ENCODE measurements at regions not wholly inside any gene's neighbourhood (a gene's known extent, or its start where the extent isn't known, plus 50 kb on each side); places are given as distances from the start of the nearest gene placed in this dataset.

- DNase-seq = no peak
Observed at GRCh38 chr2:19300961-19301360, 57.5 kb downstream of the OSR1 start.

- no peak for DNase-seq
Observed at GRCh38 chr2:19299522-19299921, 58.9 kb downstream of the OSR1 start.

DNA sequence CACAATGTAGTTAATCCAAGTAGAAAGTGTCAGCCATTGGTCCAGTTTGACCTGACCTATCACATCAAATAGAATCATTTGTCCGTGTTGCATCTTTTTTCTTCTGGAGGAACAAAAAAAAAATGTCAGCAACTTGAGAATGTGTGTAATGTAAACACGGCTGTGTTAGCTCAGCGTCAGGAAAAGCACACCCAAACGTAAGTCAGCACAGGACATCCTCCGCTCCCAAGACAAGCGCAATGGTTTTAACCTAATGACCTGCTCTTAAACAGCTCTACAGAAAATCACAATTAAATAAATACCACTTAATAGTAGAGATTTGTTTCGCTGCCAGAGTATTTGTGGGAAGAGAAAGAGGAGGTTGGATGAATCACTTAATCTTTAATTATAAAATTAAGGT is 59.4 kb downstream of the OSR1 start:
- DNase-seq = no peak

DNA sequence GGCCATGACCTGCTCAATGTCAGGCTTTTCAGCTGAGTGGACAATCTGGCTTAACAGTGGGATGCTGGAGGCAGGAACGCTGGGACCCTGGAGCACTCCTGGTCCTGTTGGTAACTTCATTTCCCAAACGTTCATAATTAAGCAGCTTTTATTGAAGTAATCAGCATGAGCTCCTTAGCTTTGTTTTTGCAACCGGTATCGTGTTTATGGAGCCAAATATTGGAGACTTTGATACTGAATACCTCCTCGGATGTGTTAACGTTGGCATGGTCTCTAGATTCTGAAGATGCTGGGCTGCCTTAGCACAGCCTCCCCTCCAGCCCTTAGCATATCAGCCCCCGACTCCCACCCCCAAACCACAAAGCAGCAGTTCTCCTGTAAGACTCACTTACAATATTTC is 60.7 kb downstream of the OSR1 start:
- DNase-seq = no peak

DNA sequence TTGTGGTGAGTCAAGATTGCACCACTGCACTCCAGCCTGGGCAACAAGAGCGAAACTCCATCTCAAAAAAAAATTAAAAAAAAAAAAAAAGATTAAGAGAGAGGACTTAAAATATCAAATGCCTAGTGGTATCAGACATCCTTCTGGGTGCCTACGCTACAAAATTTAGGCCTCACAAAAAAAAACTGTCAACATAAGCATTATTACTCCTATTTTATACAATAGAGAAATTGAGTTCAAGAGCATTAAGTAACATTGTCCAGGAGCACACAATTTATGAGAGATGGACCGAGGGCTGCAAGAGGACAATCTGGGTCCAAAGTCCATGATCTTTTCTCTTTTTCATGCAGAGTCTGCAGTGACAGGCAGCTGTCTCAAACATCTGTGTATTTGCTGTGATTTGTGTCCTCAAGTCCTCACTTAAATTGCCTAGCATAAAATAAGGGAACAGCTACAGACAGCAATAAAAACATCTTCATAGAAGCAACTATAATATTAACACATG is 62.4 kb downstream of the OSR1 start:
- DNase-seq = no peak

DNA sequence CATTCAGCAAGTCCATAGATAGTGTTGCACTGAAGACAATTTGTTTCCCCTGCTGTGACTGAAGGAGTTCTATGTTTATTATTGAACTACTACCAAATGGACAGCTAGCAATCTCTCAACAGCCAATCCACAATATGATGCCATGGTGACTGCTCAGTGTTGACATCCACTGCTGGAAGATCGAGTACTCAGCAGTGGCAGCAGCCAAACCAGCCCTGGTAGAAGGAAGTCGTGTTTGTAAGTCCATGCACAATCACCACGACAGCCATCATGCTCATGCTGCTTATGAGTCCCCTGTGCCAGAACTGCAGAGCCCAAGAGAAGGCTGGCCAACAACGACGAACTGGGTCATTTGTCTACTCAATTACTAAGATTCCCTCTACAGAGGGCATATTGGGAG is 66.4 kb downstream of the OSR1 start:
- no peak for DNase-seq

DNA sequence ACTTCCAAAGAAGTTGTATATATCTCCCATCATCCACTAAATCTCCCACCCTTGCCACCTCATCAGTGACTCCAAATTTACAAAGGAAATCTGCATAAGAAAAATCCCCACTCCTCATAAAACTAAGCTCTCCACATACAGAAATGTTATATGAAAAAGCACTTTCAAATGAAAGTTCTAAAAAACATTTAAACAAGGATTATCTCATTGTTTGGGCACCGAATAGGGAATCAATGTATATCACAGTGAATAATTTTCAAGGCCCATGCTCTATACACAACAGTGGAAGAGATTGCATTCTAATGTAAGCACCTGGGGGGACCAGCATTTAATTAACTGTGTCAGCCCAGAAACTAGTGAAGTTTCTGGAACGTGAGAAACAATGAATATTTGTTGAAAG is 70.1 kb downstream of the OSR1 start:
- no peak for DNase-seq

DNA sequence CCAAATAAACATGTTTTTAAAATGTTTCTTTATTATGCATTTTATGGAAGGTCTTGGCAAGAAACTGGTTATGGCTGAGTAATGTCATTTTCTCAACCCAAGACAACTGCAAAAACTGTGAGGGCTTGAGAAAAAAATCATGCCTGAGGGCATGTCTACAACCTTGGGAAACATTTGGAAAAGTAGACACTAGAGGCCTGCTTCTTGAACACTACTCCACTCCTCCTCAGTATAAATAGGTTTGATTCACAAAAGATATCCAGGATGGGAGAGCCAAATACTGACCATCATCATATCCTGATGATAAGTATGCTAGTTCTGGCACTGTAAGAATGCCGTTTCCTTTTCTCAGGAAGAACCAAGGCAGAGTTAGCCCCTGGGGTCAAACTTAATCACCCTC is 71.1 kb downstream of the OSR1 start:
- no peak for DNase-seq

DNA sequence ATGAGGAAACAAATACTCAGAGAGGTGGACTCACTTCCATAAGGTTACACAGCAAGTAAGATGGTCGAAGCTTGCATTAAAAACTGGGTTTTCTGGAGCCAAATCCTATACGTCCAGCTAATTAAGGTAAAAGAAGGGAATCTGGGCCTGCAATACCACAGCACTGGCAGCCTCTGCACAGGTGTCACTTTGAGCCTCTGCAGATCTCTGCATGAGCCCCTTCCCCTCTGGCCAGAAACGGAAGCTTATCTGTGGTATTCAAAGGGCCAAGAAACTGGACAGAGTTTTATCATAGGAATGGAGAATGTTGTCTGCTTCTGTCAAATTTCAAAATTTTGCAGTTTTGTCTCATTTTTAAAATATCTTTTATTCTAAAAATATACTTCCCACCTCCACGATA is 76.1 kb downstream of the OSR1 start:
- DNase-seq = no peak

- DNase-seq = no peak
Observed at GRCh38 chr2:19274439-19274838, 84.0 kb downstream of the OSR1 start.

DNA sequence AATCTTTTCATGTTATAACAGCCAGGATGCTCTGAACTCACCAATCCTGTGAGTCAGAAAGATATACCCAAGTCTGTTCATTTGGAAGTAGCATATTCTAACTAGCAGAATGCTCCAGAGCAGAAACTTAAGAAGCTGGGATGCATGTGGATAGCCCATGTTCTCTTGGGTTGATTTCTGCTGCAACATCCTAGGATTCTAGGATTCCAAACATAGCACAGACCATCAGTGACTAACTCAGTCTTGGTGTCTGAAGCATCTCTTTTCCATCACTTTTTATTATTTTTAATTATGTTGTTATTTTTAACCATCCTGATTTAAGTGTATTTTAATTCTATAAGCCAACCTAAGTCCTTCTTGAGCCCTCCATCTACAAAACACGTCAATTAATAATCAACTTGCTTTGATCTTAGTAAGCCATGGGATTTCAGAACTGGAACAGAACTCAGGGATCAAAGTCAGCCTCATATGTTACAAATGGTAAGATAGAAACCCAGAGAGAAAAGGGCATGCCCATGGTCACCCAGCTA is 85.4 kb downstream of the OSR1 start:
- DNase-seq = no peak

DNA sequence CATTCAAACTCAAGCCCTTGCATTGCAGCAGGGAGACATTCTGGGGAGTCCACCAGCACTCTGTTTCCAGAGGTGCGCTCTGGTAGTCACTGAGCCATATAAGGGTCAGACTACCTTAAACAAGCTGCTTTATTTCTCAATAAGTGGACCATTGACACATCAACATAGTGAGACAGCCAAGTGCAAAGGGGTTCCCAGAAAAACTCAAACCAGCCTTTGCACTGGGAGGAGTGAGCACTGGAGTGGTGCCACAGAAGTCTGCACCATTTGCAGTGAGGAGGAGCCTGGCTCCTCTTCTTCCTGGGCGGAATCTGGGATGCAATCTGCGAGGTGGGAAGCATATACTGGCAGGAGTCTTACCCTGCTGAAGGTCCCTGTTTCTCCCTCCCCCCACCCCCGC is 86.4 kb downstream of the OSR1 start:
- no peak for DNase-seq

GRCh38 chr2:19264852-19265251 is 93.6 kb downstream of the OSR1 start:
- no peak for DNase-seq

GRCh38 chr2:19262150-19262549 is 96.3 kb downstream of the OSR1 start:
- no peak for DNase-seq

DNA sequence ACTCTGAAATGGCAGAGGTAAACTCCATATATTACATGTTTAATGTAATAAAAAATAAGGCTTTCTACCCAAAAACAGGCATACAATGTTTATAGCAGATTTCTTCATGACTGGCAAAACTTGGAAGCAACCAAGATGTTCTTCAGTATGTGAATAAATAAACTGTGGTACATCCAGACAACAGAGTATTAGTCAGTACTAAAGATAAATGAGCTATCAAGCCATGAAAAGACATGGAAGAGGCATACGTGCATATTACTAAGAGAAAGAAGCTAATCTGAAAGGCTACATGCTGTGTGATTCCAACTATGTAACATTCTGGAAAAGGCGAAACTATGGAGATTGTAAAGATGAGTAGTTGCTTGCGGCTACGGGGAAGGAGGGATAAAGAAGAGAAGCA is 97.4 kb downstream of the OSR1 start:
- no peak for DNase-seq

GRCh38 chr2:19256121-19256601 is 102.3 kb downstream of the OSR1 start:
- no peak for DNase-seq

DNA sequence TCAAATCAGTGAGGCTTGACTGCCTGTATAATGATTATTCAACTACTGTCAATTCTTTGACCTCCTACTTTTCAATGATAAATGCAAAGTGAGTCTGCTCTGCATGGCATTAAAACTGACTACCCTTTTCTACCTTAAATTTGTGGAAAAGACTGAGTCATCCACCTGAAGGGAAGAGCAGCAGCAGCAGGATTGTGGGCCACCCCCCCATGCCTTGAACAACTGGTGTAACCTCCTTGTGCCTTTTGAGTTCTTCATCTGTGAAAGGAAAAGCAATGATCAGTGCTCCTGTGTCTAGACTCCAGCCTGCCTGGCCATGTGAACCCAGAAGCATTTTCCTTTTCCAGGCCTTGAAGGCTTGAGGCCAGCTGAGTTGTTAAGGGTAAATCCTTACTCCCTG is 102.9 kb downstream of the OSR1 start:
- DNase-seq = no peak

GRCh38 chr2:19251554-19251953 is 106.9 kb downstream of the OSR1 start:
- no peak for DNase-seq

GRCh38 chr2:19250906-19251305 is 107.5 kb downstream of the OSR1 start:
- no peak for DNase-seq

DNA sequence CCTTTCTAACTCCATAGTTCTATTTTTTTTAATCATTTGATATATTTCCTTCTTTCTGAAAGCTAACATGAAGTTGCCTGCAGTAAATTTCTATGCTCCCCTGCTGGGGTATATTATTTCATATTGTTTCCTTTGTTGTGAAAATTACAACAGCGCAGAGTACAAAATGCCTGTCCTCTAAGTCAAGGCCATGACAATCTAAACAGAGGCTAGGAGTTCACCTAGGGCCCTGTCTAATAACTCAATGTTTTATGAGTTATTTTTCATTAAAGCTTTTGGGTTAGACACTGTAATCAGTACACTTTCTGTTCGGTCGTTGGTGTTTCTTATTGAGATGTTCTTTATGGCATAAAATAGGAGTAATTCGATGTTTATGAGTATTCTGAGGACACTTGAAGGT is 111.2 kb downstream of the OSR1 start:
- DNase-seq = no peak

GRCh38 chr2:19246496-19246895 is 111.9 kb downstream of the OSR1 start:
- no peak for DNase-seq

DNA sequence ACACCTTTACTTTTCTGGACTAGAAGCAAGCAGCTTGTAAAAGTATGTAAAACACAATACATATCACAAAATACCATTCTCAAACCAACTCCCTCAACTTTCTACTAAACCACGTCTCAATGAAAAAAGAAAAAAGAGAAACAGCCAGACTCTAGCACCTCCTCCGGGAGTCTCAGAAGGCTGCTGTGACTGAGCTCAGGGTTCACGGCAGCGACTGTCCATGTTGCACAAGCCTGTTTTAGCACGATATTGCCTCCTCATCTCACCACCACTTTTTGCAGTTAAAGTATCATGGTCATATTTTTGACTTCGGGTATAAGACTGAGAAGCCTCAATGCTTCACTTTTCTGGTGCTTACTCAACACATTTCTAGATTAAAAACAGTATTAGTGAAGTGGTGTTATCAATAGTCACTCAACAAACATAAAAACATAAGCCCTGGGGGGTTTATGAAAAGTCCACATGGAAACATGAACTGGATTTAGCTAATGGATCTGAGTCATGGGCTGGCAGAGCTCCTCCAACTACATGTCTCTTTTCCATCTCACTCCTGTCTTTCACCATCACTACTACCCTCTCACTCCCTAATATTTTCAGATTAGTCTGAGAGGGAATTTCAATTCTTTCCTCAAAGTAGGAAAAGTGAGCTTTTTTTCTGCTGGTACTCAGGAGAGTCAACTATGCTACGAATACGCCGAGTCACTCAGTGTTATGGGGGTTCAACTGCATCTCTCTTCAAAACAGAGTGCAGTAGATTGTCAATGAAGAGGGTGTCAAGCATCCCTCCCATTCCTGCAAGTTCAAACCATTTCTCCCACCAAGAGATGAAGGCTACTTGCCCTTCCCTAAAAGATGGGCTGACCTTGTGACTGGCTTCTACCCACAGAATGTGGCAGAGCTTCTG is 113.7 kb downstream of the OSR1 start:
- DNase-seq = no peak

- no peak for DNase-seq
Observed at GRCh38 chr2:19238440-19239060, 119.9 kb downstream of the OSR1 start.

- no peak for DNase-seq
Observed at GRCh38 chr2:19235308-19235707, 123.1 kb downstream of the OSR1 start.

All from stimulated activated CD4-positive, alpha-beta T cell treated with anti-CD3 and anti-CD28 coated beads, Interleukin-4, amount 100 ng/mL, for 1 hour (primary cell).